GM21526 (cell line): ENCODE measurements at regions not wholly inside any gene's neighbourhood (a gene's known extent, or its start where the extent isn't known, plus 50 kb on each side); places are given as distances from the start of the nearest gene placed in this dataset.

ENCODE experiments used
- ATAC-seq: cut with Tn5 transposase; IDR thresholded peaks from one replicate; pipeline ENCODE4 v1.9.1; 2021; ENCODE audit warnings: moderate library complexity; ENCODE audit not compliant: unreplicated experiment, low FRiP score

DNA sequence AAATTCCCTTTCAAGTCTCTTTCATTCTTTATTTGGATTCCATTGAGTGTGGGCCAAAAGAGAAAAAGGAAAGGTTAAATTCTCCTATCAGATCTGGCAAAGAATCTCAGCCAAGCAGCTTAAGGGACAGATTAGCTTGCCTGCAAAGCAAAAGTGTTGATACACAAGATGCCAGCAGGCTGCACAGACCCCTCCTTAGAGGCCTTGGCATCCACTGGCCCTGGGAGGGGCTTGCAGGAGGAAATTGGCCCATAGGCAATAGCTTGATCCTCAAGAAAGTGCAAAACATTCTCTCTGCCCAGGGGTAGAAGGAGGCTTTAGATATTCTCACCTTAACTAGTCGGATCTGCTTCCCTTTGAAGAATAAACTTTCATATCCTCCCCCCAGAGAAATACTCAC lies 300.4 kb upstream of the CPEB2 start:
- ATAC-seq, result no peak

- ATAC-seq, result no peak
These were observed 293.7 kb upstream of the CPEB2 start for GRCh38 chr4:14708574-14708973.

GRCh38 chr4:14711259-14711658 lies 291.0 kb upstream of the CPEB2 start:
- no peak for ATAC-seq

GRCh38 chr4:14716691-14717090 lies 285.6 kb upstream of the CPEB2 start:
- ATAC-seq, result no peak

- no peak for ATAC-seq
These were observed 283.2 kb upstream of the CPEB2 start for GRCh38 chr4:14719053-14719452.

DNA sequence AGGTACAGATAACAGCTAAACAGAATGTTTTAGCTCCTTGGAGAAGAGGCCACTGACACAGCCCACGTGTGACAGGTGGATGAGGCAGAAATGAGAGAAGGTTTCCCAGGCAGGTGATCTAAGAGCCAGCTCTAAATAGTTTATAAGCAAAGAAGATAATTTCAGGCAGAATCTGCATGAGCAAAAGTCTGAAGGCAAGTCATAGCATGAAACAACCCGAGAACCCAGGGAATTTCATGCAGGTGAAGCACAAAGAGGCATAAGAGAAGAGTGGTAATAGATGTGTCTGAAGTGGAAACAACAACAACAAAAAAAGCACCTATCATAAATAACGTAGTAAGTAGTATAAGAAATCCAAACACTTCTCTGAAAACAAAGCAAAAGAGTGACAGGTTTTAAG lies 275.8 kb upstream of the CPEB2 start:
- no peak for ATAC-seq

GRCh38 chr4:14726877-14727361 lies 275.4 kb upstream of the CPEB2 start:
- ATAC-seq, result no peak

DNA sequence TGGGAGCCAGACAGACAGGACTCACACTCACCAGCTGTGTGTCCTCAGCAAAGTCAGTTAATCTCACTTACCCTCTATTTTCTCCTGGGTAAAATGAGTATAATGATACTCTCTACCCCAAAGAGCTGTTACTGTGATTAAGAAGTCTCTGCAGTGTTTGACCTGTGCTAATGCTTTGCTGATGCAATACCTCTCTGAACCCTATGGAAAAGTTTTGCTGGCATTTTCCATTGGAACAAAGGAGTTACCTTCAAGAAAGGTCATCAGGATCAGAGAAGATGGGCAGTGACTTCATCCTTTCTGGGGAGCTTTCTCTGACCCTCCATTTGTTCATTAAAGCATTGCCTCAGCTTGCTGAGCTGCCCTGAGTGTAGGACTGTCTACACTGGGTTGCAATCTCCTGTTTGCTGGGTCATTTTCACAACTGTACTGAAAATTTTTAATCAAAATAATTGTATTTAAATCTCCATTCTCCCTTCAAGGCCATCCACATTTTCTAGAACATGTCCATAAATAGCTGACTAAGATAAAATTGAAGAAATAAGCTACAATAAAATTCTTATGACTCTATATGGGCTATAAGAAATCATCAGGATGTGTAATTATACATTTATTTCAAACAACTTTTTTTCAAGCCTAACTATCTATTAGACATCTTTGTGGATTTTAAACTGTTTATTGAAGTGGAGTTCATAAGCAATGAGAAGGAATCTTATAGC lies 272.8 kb upstream of the CPEB2 start:
- no peak for ATAC-seq

GRCh38 chr4:14742054-14742453 lies 260.2 kb upstream of the CPEB2 start:
- no peak for ATAC-seq

DNA sequence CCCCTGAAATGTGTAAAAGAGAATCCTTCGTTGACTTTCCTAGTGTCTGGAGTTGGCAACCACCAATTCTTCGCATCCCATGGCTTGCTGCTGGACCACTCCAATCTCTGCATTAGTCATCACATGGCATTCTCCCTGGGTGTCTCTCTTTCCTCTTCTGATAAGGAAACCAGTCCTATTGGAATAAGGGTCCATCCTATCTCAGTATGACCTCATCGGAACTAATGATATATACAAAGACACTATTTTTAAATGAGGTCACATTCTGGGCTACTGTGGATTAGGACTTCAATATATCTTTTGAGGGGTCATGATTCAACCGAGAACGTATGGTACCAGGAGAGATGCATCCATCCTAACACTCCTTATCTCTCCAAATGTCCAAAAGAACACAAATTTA lies 259.1 kb upstream of the CPEB2 start:
- ATAC-seq, result no peak

- ATAC-seq, result no peak
These were observed 258.7 kb upstream of the CPEB2 start for GRCh38 chr4:14743601-14744000.

GRCh38 chr4:14744346-14744745 lies 257.9 kb upstream of the CPEB2 start:
- ATAC-seq, result no peak

- ATAC-seq, result peak; percentile 83
These were observed 252.4 kb upstream of the CPEB2 start for GRCh38 chr4:14749910-14750309.

DNA sequence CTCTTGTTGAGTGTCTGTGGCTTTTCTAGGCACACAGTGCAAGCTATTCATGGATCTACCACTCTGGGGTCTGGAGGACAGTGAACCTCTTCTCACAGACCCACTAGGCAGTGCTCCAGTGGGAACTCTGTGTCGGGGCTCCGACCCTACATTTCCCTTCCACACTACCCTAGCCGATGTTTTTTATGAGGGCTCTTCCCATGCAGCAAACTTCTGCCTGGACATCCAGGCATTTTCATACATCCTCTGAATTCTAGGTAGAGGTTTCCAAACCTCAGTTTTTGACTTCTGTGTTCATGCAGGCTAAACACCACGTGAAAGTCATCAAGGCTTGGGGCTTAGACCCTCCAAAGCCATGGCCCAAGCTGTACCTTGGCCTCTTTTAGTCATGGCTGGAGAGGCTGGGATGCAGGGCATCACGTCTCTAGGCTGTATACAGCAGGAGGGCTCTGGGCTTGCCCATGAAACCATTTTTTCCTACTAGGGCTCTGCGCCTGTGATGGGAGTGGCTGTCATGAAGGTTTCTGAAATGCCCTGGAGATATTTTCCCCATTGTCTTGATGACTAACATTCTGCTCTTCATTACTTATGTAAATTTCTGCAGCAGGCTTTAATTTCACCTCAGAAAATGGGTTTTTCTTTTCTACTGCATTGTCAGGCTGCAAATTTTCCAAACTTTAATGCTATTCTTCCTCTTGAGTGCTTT lies 249.8 kb upstream of the CPEB2 start:
- no peak for ATAC-seq

DNA sequence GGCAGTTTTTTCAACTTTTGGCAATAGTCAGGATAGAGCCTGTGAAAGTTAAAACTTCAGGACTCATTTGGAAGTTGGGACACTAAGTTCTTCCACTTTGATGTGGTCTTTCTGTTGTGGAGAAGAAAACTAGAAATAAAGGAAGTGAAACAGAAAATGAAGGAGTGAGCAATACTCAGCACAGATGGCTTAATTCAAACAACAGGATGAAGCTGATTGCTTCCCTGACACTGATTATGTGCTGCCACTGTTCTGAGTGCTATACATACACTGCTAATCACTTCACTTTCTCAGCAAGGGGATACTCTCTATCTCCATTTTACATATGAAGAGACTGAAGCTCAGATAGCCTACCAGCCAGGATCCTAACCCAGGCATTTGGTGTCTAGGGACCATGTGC lies 235.1 kb upstream of the CPEB2 start:
- peak; percentile 50 for ATAC-seq

GRCh38 chr4:14768449-14768848 lies 233.8 kb upstream of the CPEB2 start:
- no peak for ATAC-seq

DNA sequence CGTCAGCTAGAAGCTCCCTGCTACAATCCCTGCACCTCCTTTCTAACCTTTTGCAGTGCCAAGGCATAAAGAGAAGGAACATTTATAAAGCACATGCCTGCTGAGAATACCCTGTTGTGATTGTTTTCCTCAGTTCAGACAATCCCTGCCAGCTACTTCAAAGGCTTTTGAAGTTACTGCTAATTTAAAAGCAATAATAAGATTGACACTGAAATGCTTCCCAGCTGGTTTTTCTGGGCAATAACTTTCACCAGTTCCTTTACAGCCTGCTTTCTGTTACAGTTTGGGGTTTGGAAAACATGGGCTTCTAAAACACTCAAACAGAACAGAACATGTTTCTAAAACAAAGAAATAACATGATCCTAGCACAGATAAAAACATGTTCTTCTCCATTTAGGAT lies 232.3 kb upstream of the CPEB2 start:
- no peak for ATAC-seq

DNA sequence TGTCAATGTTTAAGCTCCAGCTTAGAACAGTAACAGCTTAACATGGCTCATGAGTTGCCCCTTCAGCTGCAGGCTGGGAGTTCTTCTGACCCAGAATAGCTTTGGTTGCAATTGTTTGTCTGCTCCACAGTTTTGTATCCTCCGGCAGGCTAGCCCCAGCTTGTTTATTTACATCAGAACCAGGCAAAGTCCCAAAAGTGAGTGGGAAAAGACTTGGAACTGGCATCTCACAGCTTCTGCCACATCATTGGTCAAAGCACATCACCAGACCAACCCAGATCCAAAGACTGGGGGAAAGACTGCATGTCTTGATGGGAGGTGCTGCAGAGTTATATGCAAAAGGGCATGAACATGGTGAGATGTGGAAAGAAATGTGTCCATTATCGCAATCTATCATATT lies 231.2 kb upstream of the CPEB2 start:
- no peak for ATAC-seq

DNA sequence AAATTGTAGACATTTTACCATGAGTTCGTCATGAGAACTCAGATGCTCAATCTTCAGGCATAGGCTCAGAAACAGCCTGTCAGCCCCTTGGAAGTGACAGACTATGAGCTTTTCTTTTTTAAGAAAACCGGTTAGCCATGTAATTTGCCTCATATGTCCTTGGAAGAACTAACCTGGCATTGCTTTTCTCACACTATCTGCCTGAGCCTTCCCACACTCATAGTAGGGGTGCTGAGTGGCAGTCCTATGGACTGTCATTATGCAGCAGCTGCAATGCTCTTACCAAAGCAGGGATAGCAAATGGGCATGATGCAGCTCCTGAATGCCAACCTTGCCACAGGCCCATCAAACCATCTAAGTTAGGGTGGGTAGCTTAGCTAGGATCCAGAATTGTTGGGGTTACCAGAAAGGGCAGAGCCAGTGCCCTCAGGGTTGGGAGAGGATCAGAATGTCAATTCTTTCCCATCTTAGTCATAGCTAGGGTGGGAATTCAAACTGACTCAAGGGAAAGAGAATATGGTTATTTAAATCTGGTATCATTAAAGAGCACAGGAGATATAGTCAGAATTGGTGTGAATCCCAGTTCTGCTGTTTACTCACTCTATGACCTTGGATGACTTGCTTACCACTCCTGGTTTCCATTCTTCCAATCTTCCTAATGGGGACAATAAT lies 230.6 kb upstream of the CPEB2 start:
- ATAC-seq, result no peak

GRCh38 chr4:14772388-14772787 lies 229.9 kb upstream of the CPEB2 start:
- ATAC-seq, result no peak

- ATAC-seq, result peak; percentile 83
These were observed 219.0 kb upstream of the CPEB2 start for GRCh38 chr4:14783011-14783877.
